Right renal pelvis (tissue), 4 donors: ENCODE measurements at regions not wholly inside any gene's neighbourhood (a gene's known extent, or its start where the extent isn't known, plus 50 kb on each side); places are given as distances from the start of the nearest gene placed in this dataset.

Source experiments
- DNase-seq, 4 donors: peaks; one replicate each; pipeline ENCODE4 v3.0.0-alpha.2; 2013; ENCODE audit warnings: low read depth in 4 of 4, low spot score in 3 of 4, missing footprints in 1 of 4

DNA sequence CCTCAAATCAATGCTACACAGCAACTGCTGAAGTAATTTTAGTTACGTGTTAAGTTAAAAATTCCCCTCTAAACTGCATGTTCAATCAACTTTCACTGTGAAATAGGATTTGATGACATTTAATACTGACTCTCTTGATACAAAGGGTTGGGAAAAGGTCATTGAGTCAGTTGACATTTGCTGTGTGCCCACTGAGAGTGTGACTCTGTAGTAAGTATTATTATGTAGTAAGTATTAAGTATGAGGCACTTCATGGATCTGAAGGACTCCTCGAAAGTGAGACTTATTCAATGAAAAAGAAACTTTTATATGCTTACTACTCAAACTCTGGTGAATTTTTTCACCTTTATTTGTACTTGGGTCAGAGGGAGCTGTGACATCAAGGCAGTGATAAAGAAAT is 83.1 kb upstream of the S1PR1 start:
- no peak for DNase-seq

- DNase-seq, result no peak
These were observed 84.2 kb upstream of the S1PR1 start for GRCh38 chr1:101152633-101153032.

DNA sequence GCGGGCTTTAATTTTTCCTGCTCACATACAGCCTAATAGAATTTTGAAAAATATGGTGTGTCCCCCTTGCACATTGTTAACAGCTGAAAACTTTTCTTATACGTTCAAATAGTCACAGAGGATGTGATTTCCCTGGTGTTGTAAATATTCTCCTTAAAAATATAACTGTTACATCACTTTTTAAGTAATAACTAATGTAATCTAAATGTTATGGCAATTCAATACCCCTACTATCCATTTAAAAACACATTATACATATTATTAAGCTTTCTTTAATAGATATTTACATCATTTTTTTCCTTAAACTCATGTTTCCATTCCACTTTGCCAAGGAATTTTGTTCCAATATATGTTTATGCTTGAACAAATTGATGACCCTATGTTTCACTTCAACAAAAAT is 85.5 kb upstream of the S1PR1 start:
- DNase-seq, result no peak

GRCh38 chr1:101150670-101151069 is 86.1 kb upstream of the S1PR1 start:
- DNase-seq, result no peak

GRCh38 chr1:101150266-101150665 is 86.6 kb upstream of the S1PR1 start:
- no peak for DNase-seq

DNA sequence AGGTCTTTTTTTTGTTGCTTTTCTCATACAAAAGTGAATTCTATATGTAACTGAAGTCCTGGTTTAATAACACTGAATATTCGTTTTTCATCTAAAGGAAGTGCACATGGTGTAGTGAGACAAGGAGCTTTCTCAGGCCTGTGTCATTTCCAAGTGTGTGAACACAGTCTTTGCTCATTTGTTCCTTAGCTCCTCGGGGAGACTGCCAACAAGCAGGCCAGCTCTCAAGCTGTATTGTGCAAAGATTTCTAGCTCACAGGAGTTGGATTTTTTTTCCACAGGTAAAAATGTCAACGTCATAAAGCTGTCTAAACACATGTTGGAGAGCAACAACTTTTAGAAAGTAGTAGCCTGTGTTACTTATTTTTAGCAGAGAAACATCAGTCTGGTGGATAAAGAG is 87.8 kb upstream of the S1PR1 start:
- DNase-seq, result no peak

DNA sequence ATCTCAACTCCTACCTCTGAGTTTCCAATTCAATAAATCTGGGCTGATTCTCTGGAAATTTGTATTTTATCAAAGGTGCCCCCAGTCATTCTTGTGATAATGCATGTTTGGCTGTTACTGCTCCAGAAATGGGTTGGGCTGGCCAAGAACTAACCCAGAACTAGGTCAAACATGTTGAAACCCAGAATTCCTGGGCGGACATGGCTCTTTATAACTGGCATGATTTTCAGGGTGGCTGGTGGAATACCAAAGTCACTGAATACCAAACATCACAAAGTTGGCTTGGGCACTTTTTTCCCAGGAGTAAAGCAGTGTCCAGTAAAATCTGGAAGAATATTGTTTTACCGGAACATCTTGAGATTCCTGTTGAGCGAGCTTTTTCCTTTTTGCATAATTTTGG is 89.4 kb upstream of the S1PR1 start:
- DNase-seq, result no peak

DNA sequence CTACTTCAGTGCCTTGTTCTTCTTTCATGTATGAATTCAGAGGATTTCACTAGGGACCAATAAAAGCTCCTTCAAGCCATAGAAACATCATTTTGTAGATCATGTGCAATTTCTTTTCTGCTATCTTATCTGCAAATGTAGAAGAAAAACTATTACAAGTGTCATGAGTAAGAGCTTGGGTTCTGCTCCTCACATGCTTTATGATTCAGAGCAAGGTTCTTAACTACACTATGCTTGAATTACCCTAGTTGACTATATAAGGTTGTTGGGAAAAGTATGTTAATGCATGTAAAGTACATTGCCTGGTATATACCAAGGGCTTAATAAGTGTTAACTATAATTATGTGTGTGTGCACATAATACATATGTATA is 91.4 kb upstream of the S1PR1 start:
- no peak for DNase-seq

DNA sequence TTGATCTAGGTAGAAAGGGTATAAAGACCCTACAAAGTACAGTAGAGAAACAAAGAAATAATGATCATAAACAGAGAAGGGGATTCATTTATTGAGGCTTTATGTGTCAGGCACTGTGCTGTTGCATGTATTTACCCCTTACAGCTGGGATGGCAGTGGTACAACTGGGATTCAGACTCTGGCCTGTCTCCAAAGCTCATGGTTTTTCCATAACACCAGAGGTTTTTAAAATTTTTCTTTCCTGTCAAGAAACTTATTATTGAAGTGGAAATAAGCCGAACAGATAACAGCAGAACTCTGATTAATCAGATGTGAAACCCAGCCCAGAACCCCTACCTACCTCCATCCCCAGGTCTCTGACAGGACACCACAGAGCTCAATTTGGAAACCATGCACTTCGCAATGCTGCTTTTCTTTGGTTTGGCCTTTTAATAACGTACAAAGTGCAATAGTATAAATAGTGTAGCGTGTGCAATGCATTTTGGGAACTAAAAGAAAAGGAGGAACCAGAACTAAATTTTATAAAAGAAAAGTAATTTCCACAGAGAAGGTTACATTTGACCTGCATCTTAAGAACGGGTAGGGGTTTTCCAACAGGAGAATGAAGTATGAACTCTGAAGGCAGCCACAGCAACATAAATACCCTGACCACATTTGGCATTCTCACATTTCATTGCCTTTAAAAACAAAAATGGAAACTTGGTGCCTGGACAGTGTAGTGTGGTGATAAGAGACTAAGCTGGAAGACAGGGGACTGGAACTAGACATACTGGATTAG is 92.0 kb upstream of the S1PR1 start:
- no peak for DNase-seq

- no peak for DNase-seq
These were observed 94.6 kb upstream of the S1PR1 start for GRCh38 chr1:101142244-101142643.

DNA sequence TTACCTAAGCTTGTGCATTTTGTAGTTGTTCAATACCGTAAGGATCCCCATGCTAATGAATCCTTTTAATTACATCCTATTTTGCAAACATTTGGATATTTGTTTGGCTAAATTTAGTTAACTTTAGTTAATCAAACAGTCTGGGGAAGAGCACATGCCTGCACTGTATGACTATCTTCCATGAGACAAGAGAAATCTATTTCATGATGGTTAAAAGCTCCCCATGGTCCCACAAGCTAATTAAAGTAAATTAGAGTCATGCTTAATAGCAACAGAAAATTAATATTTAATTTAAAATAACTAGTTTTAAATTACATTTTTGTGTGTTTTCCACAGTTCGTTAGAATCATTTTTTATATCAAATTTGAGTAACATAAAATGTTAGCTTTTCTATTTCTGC is 95.4 kb upstream of the S1PR1 start:
- DNase-seq, result no peak

- no peak for DNase-seq
These were observed 96.7 kb upstream of the S1PR1 start for GRCh38 chr1:101139821-101140718.

GRCh38 chr1:101139130-101139529 is 97.7 kb upstream of the S1PR1 start:
- DNase-seq, result peak in 1 of 4 donors; percentile 24

DNA sequence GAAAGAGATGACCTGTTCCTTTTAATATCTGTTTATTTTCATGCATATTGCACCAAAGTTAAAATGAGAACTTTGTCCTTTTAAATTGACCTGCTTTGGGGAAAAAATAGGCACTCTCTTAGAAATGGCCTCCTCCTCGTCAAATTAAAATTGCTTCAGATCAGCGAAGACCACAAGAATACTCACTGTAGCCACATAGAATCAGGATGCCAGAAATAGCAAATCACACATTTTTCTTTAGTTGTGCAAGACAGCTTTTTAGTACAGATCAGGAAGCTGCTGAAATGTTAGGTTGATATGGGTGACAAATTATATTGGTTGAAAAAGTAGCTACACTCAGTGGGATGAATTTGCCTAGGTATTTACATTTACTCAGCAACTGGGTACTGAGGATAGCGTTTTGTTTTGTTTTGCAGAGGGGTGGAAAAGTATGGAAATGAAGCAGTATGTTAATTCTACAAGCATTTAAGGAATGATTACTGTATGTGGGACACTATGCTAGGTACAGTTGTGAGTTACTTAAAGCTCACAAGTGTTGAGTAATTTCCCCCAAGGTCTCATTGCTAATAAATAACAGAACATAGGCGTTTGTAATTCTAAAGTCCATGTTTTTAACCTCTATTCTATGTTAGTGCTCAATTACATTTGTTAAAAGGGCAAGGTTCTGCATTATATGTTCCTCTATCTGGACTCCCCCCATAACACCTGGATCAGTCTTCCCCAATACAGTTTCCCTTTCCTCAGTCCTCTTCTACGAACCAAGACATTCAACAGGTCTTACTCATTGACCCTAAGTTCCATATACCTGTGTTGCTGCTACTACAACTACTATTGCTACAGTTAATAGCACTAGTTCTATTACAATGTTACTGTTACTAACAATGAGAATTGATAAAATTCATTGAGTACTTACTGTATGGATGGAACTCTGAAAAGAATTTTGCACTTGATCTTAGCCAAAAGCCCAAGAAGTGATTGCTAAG is 99.4 kb upstream of the S1PR1 start:
- DNase-seq, result no peak

- no peak for DNase-seq
These were observed 100.1 kb upstream of the S1PR1 start for GRCh38 chr1:101136739-101137138.

DNA sequence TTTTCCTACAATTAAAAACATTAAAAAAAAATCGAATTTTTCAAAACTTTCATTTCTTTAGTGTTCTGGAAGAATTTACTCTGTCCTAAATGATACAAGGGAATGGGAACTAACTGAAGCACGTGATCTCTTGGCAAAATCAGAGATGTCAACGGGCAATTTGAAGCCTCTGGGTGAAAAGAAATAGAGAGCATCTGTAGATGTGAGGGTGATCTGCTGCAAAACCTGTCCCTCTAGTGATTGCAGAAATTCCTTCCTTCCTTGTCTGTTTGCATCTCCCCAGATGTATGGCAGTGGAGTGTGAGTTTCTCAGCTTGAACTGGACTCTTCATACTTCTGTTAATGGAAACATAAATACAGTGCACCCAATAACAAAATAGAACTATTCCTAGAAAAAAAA is 100.5 kb upstream of the S1PR1 start:
- DNase-seq, result no peak

GRCh38 chr1:101135526-101135925 is 101.3 kb upstream of the S1PR1 start:
- DNase-seq, result no peak

GRCh38 chr1:101131239-101131843 is 105.5 kb upstream of the S1PR1 start:
- no peak for DNase-seq

GRCh38 chr1:101130673-101131072 is 105.1 kb upstream of the DPH5 start:
- no peak for DNase-seq

DNA sequence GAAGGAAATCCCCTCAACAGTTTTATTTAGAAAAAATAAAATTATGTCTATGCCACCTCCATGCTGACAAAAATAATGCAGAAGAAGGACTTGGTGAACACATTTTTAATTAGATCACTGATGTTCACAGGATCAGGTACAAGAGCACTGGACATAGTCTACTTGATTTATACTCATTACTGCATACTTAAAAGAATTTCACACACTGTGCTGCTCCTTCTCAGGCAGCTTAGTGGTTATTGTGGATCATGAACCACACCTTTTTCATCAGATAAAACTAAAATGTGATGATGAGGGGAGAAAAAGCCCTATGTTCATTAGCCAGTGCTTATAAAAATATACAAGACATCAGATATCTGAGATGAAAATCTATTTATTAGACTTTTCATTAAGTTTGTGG is 103.3 kb upstream of the DPH5 start:
- DNase-seq, result no peak
